HG02981 (cell line): ENCODE measurements at regions not wholly inside any gene's neighbourhood (a gene's known extent, or its start where the extent isn't known, plus 50 kb on each side); places are given as distances from the start of the nearest gene placed in this dataset.
A peak's percentile ranks its signal among the peaks of the same experiment; 100 is the strongest.
"Not testable (repeated sequence)": the region's sequence is repeated elsewhere in the genome, so short reads cannot be mapped to it uniquely, and the experiment has no call there.

Source experiments
- ATAC-seq: cut with Tn5 transposase; IDR thresholded peaks from one replicate; pipeline ENCODE4 v1.9.1; 2021; ENCODE audit warnings: mild to moderate bottlenecking, moderate library complexity; ENCODE audit not compliant: unreplicated experiment

GRCh38 chr13:81379183-81379582 is 1038.3 kb upstream of the SPRY2 start:
- ATAC-seq, result no peak

GRCh38 chr13:81377921-81378320 is 1037.0 kb upstream of the SPRY2 start:
- ATAC-seq, result no peak

- ATAC-seq, result no peak
Measured at GRCh38 chr13:81375709-81376108, 1034.8 kb upstream of the SPRY2 start.

GRCh38 chr13:81362711-81363110 is 1021.8 kb upstream of the SPRY2 start:
- ATAC-seq, result not testable (repeated sequence)

GRCh38 chr13:81350056-81350455 is 1009.1 kb upstream of the SPRY2 start:
- no peak for ATAC-seq

- ATAC-seq, result not testable (repeated sequence)
Measured at GRCh38 chr13:81340118-81341069, 999.5 kb upstream of the SPRY2 start.

- ATAC-seq, result not testable (repeated sequence)
Measured at GRCh38 chr13:81339666-81340065, 998.7 kb upstream of the SPRY2 start.

- no peak for ATAC-seq
Measured at GRCh38 chr13:81334481-81334880, 993.6 kb upstream of the SPRY2 start.

GRCh38 chr13:81326913-81327312 is 986.0 kb upstream of the SPRY2 start:
- no peak for ATAC-seq

GRCh38 chr13:81320516-81320915 is 979.6 kb upstream of the SPRY2 start:
- no peak for ATAC-seq

GRCh38 chr13:81319351-81319750 is 978.4 kb upstream of the SPRY2 start:
- ATAC-seq, result no peak

- no peak for ATAC-seq
Measured at GRCh38 chr13:81318231-81319019, 977.5 kb upstream of the SPRY2 start.

GRCh38 chr13:81314461-81314860 is 973.5 kb upstream of the SPRY2 start:
- no peak for ATAC-seq

GRCh38 chr13:81305928-81306327 is 965.0 kb upstream of the SPRY2 start:
- no peak for ATAC-seq

GRCh38 chr13:81304121-81304659 is 963.3 kb upstream of the SPRY2 start:
- ATAC-seq, result no peak

GRCh38 chr13:81302677-81303076 is 961.8 kb upstream of the SPRY2 start:
- no peak for ATAC-seq

GRCh38 chr13:81302125-81302524 is 961.2 kb upstream of the SPRY2 start:
- no peak for ATAC-seq

GRCh38 chr13:81295177-81295576 is 954.3 kb upstream of the SPRY2 start:
- ATAC-seq, result no peak

GRCh38 chr13:81293594-81294164 is 952.8 kb upstream of the SPRY2 start:
- ATAC-seq, result no peak

GRCh38 chr13:81283561-81283960 is 942.6 kb upstream of the SPRY2 start:
- no peak for ATAC-seq

- ATAC-seq, result peak; percentile 53
Measured at GRCh38 chr13:81283062-81283461, 942.1 kb upstream of the SPRY2 start.
